Erythroblast (primary cell): ENCODE measurements at regions not wholly inside any gene's neighbourhood (a gene's known extent, or its start where the extent isn't known, plus 50 kb on each side); places are given as distances from the start of the nearest gene placed in this dataset.
"Not testable (repeated sequence)": the region's sequence is repeated elsewhere in the genome, so short reads cannot be mapped to it uniquely, and the experiment has no call there.

Experiments
- DNase-seq, 2 experiments: peaks; one replicate each; lab custom pipeline; 2025; lab: John Stamatoyannopoulos, UW
- GATA1 ChIP-seq: IDR thresholded peaks from 2 replicates; pipeline ENCODE4 v1.6.1; 2011; ENCODE audit warnings: low read depth, mild to moderate bottlenecking, control low read depth, low read length, moderate library complexity
- POLR2A ChIP-seq: IDR thresholded peaks from 2 replicates; pipeline ENCODE4 v1.6.1; 2011; ENCODE audit warnings: mild to moderate bottlenecking, low read length

DNA sequence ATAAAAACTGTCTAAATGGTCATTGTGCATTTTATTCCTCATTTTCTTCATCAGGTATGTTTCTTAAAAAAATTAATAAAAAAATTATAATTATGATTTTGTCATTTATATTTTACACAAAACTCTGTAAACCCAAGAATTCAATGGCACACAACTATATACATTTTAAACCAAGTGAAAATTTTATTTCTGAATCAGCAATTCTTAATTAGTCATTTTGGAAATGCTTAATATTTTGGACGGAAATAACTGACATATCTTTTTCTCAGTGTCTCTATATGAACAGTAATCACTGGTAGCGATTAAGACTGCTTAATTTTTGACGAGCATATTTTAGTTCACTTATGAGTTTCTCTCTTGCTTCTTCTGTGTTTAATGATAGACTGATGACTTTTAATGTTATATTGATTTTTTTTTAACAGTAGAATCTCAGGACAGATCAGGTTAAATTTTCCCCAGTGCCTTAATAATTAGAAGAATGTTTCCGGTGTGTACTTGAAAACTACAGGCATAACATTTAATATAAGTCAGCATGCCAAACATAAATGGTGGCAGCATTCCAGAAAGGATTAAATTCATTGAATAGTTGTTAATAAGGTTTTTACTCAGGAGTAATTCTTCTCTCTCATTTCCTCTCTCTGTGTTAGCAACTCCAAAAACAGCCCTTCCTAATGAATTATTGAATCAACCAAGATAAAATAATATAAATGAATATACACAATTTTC, 644.7 kb upstream of the CDH6 start:
- no peak for DNase-seq
- TF ChIP-seq GATA1, result no peak

DNA sequence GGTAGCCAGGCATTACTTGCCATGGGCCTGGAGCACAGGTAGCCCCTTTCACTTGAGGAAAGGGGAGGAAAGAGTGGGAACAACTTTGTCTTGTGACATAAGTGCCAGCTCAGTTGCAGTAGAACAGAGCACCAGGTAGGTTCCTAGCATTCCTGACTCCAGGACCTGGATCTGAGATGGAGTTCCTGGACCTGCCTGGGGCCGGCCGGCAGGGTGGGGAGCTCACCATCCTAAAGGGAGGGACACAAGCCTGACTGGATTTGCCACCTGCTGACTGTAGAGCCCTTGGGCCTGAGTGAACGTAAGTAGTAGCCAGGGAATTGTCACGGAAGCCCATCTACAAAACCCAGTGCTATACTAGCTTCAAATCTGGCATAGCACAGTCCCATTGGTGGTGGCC, 653.3 kb upstream of the CDH6 start:
- DNase-seq, result no peak
- TF ChIP-seq POLR2A (no peak), GATA1 (no peak)

DNA sequence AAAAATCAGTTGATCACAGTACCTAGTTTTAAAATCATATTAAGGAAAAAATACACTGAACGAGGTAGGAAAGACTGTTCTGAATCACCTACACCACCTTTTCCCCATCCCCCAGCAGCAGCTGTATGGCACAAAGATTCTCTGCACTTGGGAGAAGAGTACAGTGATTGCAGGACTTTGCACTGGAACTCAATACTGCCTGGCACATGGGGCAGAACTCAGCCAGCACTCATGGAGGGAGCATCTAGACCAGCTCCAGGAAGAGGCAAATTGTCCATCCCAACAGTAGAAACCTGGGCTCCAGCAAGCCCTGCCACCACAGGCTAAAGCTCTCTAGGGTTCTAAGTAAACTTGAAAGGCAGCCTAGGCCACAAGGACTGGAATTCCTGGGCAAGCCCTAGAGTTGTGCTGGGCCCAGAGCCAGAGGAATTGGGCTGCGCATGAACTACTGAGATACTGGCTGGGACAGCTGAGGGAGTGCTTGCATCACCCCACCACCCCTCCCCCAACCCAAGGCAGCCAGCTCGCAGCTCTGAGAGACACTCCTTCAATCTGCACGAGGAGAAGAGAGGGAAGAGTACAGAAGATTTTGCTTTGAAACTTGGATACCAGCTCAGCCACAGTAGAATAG, 654.4 kb upstream of the CDH6 start:
- no peak for TF ChIP-seq POLR2A
- no peak for TF ChIP-seq GATA1
- DNase-seq, result no peak

DNA sequence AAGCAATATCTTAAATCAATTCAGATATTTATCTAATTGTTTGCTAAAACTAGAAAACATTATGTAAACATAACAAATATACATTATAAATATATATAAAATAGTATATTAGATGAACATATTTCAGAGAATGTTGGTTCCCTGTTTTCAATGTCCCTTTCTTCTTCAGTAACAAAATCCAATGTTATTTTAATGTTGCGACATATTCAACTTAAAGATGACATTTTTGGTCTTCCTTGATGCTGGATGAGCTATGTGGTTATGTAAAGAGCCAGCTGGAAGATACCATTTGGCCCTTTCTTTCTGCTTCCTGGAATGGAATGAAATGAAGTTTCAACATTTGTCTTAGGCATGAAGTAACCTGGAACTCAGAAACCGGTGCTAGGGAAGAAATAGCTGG, 668.1 kb upstream of the CDH6 start:
- no peak for DNase-seq
- no peak for TF ChIP-seq POLR2A
- no peak for TF ChIP-seq GATA1

DNA sequence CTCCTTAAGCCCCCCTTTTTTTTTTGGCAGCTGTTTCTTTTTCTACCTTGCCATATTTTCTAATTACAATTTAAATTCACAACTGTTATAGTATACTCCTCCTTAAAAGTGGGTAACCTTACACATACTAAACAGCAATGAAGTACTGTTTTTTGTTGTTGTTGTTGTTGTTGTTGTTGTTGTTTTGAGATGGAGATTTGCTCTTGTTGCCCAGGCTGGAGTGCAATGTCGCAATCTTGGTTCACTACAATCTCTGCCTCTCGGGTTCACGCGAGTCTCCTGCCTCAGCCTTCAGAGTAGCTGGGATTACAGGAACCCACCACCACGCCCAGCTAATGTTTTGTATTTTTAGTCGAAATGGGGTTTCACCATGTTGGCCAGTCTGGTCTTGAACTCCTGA, 669.1 kb upstream of the CDH6 start:
- TF ChIP-seq POLR2A (no peak), GATA1 (no peak)
- DNase-seq, result no peak

DNA sequence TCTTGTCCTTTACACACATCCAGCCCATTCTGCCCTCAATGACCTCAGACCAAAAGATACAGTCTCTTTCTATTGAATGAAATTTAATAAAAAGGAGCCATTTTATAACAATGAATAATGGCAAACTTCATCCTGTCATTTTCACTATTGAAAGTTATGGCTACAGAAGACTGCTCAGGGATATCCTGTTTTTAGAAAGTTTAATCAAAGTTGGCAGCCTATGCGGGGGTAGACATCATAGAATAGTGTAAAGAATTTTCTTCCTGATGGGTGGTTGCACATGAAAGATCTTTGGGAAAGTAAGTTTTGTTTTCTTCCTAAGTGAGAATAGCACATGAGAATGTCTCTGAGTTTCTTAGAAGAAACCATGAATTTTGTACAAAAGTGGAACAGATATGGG, 670.4 kb upstream of the CDH6 start:
- TF ChIP-seq POLR2A, result no peak
- no peak for TF ChIP-seq GATA1
- no peak for DNase-seq

DNA sequence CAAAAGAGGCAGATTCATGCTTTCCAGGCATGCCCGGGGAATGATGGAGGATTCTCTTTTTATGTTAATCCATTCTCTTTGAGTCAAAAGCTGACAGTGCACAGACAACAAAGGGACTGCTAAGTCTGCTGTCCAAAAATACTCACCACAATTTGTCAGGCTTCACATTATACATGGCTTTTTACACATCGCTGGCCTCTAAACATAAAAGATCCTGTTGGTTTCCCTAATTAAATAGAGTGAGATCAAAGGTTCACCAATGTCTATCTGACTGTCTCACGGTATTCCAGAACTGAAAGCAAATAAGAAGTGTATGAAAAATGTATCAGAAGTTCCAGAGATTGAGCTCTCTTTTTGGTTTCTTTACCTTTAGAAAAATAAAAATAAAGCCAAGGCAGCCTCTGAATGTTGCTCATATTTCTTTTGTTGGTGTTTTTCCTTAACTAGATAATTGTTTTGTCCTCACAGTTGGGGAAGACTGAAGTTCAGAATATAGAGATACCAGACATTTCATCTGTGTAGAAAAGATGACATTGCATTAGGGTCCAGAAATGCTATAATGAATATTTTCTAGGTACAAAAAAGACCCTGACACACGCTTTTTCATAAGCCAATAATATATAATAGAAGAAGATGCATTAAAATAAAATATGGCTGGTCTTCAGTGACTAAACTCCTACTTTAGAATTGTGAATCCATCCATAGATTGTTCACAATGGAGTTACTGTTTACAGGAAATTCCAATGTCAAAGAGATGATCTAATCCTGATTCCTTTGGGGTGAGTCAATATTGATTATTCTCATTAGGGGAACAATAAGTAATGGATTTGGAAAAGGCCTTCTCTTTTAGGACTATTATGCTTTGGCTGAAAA, 688.2 kb upstream of the CDH6 start:
- TF ChIP-seq GATA1 (no peak), POLR2A (no peak)
- DNase-seq, result no peak

DNA sequence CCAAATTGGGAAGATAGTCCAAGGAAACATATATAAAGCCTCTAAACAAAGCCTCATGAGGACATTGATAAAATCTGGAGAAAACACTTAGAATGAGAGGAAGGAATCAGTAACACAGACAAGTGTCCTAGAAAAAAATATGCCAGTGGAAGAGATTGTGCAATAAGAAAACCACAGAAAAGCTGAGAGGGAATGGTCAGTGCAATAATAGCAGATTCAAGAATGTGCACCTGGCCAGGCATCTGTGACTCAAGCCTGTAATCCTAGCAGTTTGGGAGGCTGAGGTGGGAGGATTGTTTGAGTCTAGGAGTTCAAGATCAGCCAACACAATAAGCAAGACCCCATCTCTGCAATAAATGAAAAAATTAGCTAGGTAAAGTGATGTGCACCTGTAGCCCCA, 691.2 kb upstream of the CDH6 start:
- DNase-seq, result no peak
- TF ChIP-seq POLR2A (no peak), GATA1 (no peak)

DNA sequence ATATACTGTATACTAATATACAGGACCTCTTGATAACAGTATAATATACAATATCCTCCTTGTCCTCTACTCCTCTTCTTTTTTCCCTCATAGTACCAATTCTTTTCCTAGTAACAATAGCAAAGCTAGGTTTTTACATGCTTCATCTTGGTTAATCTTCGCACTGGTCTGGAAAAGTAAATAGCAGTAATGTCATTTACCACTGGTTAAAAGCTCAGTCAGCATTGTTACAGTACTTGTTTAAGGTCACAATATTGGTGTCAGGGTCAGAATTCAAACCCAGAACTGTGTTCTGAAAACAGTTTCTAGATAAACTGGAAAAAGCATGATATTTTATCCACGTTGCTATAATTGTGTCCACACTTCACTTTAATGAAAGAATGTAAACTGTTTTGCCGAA, 692.4 kb upstream of the CDH6 start:
- TF ChIP-seq GATA1, result no peak
- TF ChIP-seq POLR2A, result no peak
- DNase-seq, result no peak

DNA sequence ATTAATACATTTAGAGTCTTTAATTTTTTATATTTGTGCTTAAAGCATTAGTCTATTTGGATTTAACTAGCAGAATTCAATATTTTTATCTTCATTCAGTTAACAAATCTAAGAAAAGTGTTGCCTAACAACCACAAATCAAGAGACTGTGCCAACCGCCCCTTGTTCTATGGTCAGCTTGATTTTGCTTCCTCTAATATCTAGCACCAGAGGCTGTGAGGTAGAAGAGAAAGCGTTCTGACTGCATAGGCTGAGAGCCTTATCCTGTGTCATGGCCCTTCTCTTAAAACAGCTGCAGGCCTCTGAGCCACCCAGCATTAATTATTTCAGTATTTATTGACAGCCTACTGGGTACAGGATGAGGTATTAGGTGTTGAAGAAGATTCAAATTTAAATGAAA, 693.0 kb upstream of the CDH6 start:
- DNase-seq, result no peak
- TF ChIP-seq GATA1 (no peak), POLR2A (no peak)

DNA sequence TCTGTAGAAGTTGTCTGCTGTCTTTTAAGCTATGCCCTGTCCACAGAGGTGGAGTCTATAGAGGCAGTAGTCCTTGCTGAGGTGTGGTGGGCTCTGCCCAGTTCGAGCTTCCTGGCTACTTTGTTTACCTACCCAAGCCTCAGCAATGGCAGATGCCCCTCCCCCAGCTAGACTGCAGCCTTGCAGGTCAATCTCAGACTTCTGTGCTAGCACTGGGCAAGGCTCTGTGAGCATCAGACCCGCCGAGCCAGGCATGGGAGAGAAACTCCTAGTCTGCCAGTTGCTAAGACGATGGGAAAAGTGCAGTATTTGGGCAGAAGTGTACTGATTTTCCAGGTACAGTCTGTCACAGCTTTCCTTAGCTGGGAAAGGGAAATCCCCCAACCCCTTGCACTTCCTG, 694.1 kb upstream of the CDH6 start:
- DNase-seq, result no peak
- TF ChIP-seq POLR2A, result no peak
- TF ChIP-seq GATA1, result no peak

DNA sequence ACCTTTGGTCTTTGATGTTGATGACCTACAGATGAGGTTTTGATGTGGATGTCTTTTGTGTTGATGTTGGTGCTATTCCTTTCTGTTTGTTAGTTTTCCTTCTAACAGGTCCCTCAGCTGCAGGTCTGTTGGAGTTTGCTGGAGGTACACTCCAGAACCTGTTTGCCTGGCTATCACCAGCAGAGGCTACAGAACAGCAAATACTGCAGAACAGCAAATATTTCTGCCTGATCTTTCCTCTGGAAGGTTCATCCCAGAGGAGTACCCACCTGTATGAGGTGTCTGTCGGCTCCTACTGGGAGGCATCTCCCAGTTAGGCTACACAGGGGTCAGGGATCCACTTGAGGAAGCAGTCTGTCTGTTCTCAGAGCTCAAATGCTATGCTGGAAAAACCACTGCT, 694.5 kb upstream of the CDH6 start:
- DNase-seq, result no peak
- TF ChIP-seq POLR2A (no peak), GATA1 (no peak)

DNA sequence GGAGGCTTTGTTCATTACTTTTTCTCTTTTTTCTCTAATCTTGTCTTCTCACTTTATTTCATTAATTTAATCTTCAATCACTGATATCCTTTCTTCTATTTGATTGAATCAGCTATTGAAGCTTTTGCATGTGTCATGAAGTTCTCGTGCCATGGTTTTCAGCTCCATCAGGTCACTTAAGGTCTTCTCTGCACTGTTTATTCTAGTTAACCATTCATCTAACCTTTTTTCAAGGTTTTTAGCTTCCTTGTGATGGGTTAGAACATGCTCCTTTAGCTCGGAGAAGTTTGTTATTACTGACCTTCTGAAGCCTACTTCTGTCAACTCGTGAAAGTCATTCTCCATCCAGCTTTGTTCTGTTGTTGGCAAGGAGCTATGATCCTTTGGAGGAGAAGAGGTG, 695.0 kb upstream of the CDH6 start:
- DNase-seq, result not testable (repeated sequence)

DNA sequence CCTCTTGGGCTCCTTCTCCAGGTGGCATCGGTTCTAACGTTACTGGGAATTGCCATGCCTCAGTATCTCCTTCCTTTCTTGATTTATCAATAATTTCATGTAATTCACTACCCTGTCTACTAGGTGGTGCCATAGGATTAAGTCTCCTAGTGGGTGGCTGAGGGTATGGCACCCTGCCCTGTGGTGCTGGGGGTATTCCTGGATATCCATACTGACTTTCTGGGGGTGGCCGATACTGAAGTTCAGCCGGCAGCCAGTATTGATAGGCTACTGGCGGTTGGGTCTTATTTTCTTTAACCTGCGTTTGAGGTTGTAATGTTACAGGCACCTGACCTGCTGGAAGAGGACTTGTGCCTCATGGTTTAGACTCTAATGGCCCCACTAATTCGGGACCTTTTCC, 699.4 kb upstream of the CDH6 start:
- DNase-seq, result not testable (repeated sequence)
